Right lung (tissue), 2 donors: ENCODE measurements at regions not wholly inside any gene's neighbourhood (a gene's known extent, or its start where the extent isn't known, plus 50 kb on each side); places are given as distances from the start of the nearest gene placed in this dataset.

ENCODE experiments used
- DNase-seq, 2 donors: peaks; one replicate each; pipeline ENCODE4 v3.0.0-alpha.2; 2013

DNA sequence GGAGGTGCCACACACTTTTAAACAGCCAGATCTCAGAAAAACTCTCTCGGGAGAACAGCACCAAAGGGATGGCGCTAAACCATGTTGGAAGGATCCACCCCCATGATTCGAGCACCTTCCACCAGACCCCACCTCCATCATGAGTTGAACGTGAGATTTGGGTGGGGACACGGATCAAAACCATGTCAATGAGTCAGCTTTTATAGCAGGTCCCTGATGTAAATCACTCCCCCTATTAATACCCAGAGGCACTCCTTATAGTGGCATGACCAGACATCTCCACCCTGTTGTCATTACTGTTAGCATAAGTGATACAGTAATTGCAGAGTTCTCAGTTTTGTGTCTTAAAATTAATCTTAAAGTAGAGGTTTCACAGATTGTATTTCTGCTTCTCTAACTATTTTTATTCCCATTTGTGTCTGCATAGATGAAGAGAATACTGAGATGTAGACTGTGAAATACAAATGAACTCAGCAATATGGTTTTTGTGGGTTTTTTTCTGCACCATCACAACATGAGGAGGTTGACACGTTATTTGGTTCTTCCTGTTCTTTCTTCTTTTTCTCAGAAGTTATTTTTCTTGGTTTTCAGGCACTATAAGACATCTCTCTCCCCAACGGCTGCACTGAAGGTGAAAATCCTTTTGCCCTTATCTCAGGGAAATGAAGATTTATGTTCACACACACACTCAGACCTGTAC is 218.2 kb downstream of the ARL4C start:
- DNase-seq = no peak

DNA sequence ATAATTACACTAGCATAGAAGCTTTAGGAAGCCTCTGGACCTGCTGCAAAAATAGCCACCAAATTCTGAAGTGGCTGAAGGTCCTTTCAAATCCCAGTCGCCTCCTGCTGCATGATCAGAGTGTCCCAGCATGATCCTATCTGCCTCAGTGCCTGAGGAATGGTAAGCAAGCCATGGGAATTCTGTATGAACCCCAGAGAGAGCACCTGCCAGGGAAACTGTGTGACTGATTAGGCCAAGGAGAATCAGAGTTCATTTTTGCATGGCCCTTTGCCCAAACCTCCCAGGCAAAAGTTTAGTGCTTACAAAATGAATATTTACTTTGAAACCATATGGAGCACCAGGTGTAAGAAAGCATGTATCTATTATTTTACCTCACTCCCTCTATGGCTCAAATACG is 221.4 kb downstream of the ARL4C start:
- no peak for DNase-seq

DNA sequence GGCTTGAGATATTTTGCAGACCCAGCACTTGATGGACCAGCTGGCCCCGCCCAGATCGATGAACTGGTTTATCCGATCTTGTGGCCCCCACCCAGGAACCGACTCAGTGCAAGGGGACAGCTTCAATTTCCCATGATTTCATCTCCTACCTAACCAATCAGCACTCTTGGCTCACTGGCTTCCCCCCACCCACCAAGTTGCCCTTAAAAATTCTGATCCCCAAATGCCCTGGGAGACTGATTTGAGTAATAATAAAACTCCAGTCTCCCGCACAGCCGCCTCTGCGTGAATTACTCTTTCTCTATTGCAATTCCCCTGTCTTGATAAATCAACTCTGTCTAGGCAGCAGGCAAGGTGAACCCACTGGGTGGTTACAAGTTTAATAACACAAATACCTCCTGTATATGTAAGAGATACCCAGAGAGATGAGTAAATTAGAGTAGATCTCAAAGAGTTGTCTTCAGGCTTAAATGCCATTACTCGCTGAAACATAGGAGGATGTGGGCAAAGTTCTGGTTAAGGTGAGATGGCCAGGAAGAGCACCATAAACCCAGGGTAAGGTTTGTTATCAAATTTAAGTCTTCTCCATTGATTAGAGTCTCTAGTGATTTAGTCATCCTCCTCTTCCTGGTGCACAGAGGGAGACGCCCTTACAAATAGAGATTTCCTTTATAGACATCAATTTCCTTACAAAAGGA is 222.8 kb downstream of the ARL4C start:
- no peak for DNase-seq

DNA sequence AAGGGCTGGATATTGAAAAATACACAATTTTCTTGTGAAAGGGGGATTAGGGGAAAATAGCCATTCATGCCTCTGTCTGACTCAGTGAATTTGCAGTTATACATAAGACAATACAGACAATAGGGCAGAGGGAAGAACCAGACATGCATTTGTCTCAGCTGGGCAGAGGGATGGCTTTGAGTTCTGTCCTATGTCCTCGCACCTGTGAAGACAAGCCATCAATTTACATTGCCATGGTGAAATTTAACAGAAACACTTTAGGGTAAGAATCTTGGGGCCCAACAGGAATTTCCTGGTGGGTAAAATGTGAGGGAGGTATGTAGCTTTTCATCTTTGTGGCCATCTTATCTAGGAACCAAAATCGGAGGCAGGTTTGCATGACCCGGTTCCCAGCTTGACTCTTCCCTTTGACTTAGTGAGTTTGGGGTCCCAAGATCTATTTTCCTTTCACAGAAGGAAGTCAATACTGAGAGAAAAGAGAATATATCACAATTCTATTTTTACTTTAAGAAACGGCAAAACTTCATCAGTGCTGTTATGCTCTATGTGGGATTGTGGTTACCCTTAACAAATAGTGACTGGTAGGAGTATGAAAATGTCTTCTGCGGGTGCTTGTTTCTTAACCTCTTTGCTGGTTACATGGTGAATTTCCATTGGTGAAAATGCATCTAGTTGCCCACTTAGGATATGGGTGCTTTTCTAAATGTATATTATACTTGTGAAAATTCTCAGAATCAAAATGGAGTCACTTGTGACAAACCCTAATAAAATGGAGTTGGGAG is 221.8 kb downstream of the SPP2 start:
- DNase-seq = no peak

DNA sequence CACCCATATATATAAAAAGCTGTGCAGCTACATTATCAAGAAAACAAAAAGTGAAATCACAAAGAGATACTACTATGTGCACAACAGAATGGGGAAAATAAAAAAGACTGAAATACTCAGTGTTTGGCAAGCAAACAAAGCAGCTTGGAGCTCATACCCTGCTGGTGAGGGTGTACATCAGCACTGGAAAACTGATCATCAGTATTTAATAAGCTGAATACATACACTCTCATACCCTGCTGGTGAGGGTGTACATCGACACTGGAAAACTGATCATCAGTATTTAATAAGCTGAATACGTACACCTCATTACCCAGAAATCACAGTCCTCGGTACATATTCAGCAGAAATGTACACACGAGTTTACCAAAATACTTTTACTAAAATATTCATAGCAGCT is 220.8 kb downstream of the SPP2 start:
- no peak for DNase-seq

DNA sequence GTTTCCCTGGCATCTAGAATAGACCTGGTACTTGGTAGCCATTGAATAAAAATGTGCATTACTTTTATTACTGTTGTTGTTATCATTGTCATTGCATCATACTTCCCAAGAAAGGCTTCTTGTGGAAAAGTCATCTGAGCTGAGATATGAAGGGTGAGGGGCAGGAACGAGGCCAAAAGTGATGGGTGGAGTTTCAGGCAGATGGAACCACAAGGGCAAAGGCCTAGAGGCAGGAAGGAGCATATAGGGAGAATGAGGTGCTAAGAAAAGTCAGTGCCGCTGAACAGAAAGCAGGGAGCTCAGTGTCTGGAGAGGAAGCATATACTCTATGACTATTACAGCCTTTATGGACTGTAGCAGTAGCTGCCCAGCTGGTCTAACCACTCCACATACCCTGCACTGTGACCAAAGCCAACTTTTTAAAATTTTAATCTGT is 219.3 kb downstream of the SPP2 start:
- no peak for DNase-seq

DNA sequence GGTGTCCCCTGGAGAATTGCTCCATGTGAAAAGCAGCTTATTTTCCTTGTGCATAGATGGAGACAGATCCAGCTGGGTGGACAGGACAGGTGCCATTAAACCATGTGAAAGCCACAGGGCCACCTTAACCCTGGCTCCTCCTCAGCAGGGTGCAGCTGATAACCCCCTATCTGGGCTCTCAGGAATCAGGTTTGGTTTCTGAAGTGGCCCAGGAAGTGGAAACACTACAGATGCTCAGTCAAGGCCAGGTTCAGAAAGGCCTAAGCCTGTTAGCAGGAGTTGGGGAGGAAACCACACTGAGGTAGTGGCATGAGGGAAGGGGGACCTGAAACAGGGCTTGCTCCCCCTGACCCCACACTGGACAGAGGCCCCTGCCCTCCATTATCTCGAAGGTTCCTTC is 217.0 kb downstream of the SPP2 start:
- DNase-seq = no peak

DNA sequence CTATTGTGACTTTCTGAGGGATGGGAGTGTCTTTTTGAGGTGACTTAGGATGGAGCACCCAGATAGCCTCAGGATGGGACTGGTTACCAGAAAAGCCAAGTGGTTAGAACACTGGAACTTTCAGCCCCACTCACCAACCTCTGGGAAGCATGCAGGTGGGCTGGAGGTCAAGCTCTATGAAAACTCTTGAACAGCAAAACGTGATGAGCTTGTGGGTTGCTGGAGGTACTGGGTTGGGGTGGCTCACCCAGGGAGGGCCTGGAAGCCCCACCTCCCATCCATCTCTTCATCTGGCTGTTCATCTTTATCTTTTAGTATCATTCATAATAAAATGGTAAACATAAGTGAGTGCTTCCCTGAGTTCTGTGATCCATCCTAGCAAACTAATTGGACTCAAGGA is 216.4 kb downstream of the SPP2 start:
- DNase-seq = no peak

DNA sequence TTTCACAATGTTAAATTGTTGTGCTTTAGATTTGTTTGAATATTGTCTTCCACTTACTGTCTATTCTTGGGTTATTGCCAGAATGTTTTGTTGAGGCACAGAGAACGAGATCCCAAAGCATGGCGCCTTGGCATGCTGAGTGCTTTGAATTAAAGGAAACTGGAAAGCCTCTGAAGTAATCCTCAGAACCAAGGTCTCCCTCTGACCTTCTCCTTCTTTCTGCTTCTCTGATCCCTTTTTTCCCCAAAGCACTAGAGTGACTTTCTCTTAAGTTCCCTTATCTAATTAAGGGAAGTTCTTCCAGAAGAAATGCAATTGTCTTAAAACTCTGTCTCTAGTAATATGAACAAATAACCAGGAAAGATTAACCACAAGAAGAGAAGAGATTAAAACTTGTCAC is 214.7 kb downstream of the SPP2 start:
- DNase-seq = no peak

DNA sequence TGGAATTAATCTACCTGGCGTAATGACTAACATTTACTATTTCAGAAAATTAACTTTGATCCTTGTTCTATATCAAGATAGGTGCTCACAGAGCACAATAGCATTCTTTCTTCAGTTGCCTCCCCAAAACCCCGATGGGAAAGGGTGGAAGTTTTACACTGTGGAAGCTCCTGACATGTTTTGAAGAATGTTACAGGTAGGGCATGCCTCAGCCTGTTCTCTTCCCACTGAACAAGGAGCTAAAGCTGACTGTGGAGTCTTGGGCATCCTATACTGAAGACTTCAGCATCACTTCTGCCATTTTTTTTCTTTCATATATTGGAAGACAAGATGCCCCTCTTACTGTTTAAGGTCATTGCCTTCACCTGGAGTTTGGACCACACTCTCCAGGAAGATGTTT is 211.2 kb downstream of the SPP2 start:
- no peak for DNase-seq

DNA sequence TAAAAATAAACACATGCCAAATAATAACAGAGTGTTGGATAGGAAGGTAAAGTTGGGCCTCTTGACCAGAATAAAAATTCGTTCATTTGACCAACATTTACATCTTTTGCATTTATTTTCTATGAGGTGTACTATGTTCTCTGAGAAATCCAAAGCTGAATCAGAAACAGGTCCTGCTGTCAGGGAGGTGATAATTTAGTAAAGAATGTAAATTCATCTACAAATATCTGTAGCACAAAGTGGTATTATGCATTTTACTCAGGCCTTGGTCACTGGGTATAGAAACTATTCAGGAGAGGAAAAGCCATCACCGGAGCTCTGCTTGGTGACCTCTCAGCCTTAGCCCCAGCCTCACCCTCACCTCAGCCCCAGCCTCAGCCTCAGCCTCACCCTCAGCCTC is 208.9 kb downstream of the SPP2 start:
- DNase-seq = no peak

DNA sequence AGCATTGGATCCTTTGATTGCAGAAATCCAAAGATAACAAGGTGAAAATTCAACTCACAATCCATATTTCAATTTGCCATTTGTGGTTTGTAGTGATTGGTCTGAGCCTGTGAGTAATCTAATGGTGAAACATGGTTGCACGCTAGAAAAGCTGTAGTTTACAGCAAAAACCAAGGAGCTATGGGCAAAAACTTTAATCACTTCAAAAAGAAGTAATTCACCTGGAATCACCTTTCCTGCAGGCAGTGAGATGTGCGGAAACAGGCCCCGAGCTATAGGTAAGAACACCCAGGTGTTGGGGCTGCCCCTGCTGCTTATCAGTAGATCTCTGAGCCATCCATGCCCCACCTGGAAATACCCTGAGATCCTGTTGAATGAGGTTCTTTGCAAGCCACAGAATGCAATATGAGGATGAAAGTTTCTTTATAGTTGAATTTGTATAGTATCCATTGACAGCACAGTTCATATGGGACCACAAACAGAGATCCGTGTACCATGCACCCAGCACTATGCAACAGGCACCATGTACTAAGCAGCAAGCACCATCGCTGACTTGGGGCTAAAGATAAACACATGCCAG is 208.2 kb downstream of the SPP2 start:
- no peak for DNase-seq

DNA sequence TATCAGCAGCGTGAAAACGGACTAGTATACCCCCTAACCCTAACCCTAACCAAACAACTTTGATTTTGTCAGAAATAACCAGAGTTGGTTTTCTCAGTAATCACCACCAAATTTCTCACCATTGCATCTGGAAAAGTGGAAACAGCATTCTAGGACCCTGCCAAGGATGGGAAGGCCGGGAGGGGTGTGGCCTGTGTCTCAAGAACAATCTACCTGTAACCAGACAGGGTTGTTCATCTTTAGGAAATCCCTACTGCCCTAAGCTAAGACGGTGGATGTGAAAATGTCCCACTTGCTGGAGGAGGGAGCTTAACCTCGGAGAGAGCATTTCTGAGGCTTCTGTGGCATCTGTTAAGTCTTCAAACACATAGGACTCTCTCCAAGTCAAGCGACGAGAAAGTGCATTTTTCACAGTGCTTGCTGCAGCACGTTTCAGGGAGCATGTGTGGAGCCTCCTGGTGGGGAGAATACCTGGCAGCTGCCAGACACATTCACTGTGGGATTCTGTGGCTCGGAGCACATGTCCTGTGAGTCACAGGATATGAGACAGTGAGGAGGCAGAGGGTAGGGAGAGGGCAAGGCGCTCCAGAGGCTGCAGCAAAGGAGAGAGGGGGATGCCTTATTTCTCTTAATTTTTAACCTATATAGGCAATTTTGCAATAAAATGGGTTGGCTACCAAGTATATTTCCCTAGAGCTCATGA is 207.5 kb downstream of the SPP2 start:
- no peak for DNase-seq

DNA sequence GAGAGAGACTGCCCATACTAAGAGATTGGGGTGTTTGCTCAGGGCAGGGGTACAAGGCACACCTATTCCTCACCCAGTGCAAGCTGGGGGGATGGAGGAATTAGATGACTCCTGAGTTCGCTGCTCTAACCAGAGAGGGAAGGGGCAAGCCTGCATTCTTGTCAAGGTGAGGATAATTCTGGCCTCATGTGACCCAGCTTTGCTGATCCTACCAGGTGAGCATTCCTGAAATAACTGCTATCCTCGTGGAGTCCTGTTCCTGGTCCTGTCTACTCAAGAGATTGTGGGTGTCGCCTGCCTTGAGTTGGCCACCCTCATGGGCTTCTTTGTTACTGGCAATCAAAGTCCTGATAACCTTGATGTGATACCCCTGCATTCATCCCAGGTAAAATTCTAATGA is 206.0 kb downstream of the SPP2 start:
- DNase-seq = no peak

DNA sequence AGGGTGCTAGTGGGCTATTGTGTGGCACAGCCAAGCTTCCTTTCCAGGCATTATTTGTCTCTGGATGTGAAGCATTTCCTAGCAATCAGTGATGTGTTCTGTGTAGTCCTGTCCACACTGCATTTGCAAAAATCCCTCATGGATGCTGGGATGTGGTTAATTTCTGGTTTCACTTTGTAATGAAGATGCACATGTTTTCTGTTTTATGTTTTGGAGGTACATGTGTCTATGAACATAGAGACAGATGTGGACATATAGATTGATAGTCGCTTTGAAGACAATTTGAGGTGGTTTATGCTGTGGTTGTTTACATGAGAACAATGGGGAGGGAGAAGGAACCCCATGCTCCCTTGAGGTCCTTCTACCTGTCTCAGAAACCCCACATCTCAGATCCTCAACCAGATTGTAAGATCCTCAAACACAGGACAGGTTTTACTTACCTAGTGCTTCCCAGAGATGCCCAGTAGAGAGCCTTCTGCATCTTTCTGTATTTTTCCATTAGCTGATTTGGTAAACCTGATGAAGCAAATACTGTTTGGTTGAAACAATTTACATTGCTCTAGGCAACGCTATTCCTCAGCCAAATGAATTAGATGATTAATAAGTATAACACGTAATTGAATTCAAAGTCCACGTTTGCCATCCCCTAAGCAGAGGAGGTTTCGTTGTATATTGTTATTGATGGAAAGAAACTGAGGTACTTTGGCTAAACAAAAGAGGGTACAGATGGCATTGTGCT is 204.4 kb downstream of the SPP2 start:
- DNase-seq = no peak

DNA sequence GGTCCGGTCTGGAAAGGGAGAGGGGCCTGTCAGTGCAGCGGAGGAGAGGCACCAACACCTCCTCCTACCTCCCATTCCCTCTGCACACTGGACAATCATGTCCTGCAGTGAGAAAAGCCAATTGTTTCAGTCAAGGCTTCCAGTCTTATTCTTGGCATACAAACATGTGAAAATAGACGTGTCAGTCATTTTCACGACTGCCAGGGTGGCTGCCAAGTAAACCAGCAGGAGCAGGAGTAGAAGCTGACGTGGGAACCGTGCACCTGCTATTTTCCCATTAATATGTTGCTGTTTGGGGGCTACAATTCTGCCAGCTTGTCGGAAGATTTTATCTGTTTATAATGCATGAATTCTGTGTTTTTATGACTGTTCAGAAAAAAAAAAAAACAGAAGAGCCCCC is 202.3 kb downstream of the SPP2 start:
- DNase-seq = no peak

DNA sequence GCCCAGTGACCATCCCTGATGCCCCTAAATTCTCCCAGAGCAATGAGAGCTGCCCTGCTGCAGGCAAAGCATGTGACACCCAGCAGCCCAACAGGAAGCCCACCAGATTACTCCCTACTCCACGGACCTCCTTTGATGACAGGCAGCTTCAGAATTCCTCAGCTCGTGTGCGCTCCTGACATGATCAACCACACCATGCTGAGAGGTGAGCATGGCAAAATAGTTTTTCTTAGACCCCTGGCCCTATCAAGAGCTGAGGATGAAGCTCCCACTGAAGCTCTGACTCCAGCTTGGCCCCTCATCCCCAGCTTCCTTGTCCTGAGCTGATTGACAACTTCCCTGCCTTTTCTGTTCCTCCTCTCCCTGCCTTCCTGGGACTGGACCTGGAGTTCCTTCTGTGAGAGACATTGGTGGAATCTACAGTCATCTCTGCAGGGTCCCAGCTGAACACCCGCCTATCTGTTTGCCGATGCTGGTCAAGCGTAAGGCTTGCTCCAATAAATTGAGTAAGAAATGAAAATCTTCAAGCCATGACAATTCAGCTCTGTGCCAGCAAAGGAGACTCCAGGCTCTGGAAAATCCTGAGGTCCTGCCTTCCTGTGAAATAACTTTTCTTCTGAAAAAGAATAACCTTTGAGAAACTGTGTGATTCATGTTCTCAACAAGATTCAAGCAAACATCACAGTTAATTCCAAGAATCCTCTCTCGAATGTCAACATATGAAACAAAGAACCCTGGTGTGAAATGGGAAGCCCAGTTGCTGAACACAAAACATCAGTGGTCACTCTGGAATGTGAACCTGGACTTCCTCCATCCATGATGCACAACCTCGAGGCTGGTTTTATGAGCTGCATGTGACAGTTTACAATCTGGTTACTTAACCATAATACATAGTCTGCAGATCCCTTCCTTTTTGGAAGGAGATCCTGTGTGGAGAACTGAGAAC is 201.1 kb downstream of the SPP2 start:
- no peak for DNase-seq

DNA sequence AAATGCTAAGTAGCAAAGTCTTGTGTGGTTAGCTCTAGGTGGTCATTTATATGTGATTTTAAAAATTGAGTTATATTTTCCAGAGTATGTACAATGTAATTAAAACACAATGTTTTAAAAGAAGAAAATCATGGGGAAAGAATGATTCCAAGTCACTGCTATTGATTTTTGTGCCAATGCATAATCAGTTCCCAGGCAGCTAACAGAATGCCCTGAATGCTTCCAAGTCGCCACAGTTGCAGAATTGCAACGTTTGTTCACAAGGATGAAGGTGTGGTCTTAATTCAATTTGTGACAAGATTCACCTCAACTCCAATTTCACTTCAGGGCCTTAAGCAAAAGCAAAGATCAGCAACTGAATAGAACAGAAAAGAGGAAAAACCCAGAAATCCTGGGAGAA is 200.4 kb downstream of the SPP2 start:
- DNase-seq = no peak

DNA sequence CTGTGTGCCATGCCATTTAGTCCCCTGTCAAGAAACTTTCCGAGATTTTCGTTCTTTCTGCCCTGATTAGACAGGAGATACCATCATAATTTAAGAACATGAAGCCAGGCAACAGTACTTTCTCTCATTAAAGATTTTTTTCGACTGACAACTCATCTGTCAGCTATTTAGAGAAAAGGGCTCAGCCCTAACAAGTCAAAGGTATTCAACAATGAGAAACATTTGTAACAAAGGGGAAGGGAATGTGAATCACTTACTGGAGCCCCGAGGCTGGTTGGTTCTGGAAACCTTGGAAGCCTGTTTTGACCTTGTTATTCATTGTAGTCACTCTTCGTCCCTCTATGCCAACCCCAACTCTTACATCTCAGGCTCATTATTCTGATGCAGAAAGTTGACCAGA is 199.4 kb downstream of the SPP2 start:
- no peak for DNase-seq
